ENCODE measurements at regions not wholly inside any gene's neighbourhood (a gene's known extent, or its start where the extent isn't known, plus 50 kb on each side); places are given as distances from the start of the nearest gene placed in this dataset.

DNA sequence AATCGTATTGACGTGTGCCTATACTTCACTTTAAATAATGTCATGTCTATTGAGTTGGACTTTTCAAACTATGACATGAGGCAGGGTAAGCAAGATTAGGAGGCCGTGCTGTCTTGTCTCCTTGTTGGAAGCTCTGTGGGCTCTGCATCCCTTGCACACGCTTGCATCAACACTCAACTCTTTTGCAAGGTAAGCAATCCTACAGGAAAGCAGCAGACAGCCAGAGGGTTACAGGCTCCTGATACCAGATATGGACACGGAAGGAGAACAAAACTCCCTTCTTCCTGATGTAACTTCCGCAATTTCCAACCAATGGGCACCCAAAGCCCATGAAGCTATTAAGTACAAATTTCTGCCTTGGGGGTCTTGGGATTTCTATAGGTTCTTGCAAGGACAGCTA is 1520.7 kb upstream of the B3GALT2 start (continued):
- TF ChIP-seq CEBPG (CRISPR knock-in tag; IDR thresholded peaks at IDR 0.05) (peak; percentile 57), CEBPG (tag; conservative IDR thresholded peaks at IDR 0.05 in 1 of 2, IDR thresholded peaks at IDR 0.05 in 1 of 2) (peak in 1 of 2 experiments; percentile 86; a peak in 2 of 4 replicates), ZNF41 (CRISPR knock-in tag; conservative IDR thresholded peaks at IDR 0.05) (no peak), ZNF707 (CRISPR knock-in tag; conservative IDR thresholded peaks at IDR 0.05) (no peak), SMARCE1 (IDR thresholded peaks at IDR 0.05) (no peak), MXI1 (IDR thresholded peaks at IDR 0.05; ENCODE audit: low read depth, low read length) (no peak), CEBPB (tag; IDR thresholded peaks at IDR 0.05) (no peak), ZNF77 (CRISPR knock-in tag; IDR thresholded peaks at IDR 0.05) (no peak), ZNF316 (IDR thresholded peaks at IDR 0.05) (peak; percentile 77), MTA3 (IDR thresholded peaks at IDR 0.05; ENCODE audit: borderline replicate concordance) (0 out of 2 replicates have a peak, but pooled peaks have one; percentile 23), CHD4 (IDR thresholded peaks at IDR 0.05; ENCODE audit: insufficient read depth, insufficient replicate concordance, low read depth, low read length, poor library complexity, severe bottlenecking) (no peak), ZNF263 (CRISPR knock-in tag; IDR thresholded peaks at IDR 0.05; ENCODE audit: borderline replicate concordance) (no peak), CBX2 (IDR thresholded peaks at IDR 0.05; ENCODE audit: insufficient read depth, low read length, poor library complexity, severe bottlenecking) (no peak), MEF2A (IDR thresholded peaks at IDR 0.05; ENCODE audit: control insufficient read depth, low read depth, low read length) (no peak), ZNF354B (CRISPR knock-in tag; IDR thresholded peaks at IDR 0.05) (no peak), ZEB2 (IDR thresholded peaks at IDR 0.05) (no peak), ZNF583 (CRISPR knock-in tag; IDR thresholded peaks at IDR 0.05) (no peak), XRCC5 (IDR thresholded peaks at IDR 0.05; ENCODE audit: low read depth, low read length) (no peak), ELF2 (CRISPR knock-in tag; IDR thresholded peaks at IDR 0.05) (no peak), ZNF23 (CRISPR knock-in tag; IDR thresholded peaks at IDR 0.05) (no peak), FOXJ2 (tag; IDR thresholded peaks at IDR 0.05) (no peak), KDM2B (CRISPR knock-in tag; IDR thresholded peaks at IDR 0.05) (no peak), POLR3G (IDR thresholded peaks at IDR 0.05; ENCODE audit: extremely low read depth, insufficient read length, insufficient replicate concordance) (no peak), EGR1 (conservative IDR thresholded peaks at IDR 0.05) (no peak)
- TF ChIP-seq, protein P1, sequence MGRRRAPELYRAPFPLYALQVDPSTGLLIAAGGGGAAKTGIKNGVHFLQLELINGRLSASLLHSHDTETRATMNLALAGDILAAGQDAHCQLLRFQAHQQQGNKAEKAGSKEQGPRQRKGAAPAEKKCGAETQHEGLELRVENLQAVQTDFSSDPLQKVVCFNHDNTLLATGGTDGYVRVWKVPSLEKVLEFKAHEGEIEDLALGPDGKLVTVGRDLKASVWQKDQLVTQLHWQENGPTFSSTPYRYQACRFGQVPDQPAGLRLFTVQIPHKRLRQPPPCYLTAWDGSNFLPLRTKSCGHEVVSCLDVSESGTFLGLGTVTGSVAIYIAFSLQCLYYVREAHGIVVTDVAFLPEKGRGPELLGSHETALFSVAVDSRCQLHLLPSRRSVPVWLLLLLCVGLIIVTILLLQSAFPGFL (CRISPR knock-in tag; IDR thresholded peaks at IDR 0.05): no peak
- TF ChIP-seq, protein P2, sequence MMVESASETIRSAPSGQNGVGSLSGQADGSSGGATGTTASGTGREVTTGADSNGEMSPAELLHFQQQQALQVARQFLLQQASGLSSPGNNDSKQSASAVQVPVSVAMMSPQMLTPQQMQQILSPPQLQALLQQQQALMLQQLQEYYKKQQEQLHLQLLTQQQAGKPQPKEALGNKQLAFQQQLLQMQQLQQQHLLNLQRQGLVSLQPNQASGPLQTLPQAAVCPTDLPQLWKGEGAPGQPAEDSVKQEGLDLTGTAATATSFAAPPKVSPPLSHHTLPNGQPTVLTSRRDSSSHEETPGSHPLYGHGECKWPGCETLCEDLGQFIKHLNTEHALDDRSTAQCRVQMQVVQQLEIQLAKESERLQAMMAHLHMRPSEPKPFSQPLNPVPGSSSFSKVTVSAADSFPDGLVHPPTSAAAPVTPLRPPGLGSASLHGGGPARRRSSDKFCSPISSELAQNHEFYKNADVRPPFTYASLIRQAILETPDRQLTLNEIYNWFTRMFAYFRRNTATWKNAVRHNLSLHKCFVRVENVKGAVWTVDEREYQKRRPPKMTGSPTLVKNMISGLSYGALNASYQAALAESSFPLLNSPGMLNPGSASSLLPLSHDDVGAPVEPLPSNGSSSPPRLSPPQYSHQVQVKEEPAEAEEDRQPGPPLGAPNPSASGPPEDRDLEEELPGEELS (CRISPR knock-in tag; IDR thresholded peaks at IDR 0.05; ENCODE audit: borderline replicate concordance): no peak
- TF ChIP-seq, protein P3, sequence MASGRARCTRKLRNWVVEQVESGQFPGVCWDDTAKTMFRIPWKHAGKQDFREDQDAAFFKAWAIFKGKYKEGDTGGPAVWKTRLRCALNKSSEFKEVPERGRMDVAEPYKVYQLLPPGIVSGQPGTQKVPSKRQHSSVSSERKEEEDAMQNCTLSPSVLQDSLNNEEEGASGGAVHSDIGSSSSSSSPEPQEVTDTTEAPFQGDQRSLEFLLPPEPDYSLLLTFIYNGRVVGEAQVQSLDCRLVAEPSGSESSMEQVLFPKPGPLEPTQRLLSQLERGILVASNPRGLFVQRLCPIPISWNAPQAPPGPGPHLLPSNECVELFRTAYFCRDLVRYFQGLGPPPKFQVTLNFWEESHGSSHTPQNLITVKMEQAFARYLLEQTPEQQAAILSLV (tag; IDR thresholded peaks at IDR 0.05): 0 out of 2 replicates have a peak, but pooled peaks have one; percentile 34

Measured in K562 (cell line).